Stimulated activated CD4-positive, alpha-beta T cell treated with anti-CD3 and anti-CD28 coated beads, Interleukin-2, amount 100 ng/mL, for 24 hours (primary cell): ENCODE measurements at regions not wholly inside any gene's neighbourhood (a gene's known extent, or its start where the extent isn't known, plus 50 kb on each side); places are given as distances from the start of the nearest gene placed in this dataset.
"Not testable (repeated sequence)": the region's sequence is repeated elsewhere in the genome, so short reads cannot be mapped to it uniquely, and the experiment has no call there.

Source experiments
- DNase-seq, 2 donors: peaks; one replicate each; pipeline ENCODE4 v3.0.0-alpha.2; 2020

DNA sequence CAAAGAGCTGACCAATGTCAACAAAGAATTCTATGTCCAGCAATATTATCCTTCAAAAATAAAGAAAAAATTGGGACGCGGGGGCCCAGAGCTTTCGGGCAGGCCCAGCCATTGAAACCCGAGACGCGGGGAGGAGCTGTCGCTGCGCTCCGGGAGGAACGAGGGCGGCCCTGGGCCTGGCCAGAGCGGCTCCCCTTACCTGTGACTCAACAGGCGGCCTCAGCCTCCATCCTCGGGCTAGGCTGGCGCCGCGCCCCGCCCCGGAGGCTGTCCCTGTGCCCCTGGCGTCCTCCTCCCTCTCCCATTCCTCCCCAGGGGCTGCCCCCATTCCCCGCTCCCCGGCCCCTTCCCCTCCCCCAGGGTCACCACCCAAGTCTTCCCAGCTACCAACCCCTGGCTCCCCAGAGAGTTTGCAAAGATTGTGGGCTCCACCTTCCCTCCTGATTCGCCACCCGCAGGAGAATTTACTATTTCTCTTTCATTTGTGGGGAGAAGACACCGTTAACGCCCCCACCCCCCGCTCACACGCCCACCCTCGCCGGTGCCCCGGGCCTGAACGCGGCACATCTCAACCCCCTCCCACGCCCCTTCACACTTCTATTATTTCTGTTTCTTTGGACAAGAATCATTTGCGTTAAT, 127.9 kb downstream of the ARRDC4 start:
- not testable (repeated sequence) for DNase-seq

DNA sequence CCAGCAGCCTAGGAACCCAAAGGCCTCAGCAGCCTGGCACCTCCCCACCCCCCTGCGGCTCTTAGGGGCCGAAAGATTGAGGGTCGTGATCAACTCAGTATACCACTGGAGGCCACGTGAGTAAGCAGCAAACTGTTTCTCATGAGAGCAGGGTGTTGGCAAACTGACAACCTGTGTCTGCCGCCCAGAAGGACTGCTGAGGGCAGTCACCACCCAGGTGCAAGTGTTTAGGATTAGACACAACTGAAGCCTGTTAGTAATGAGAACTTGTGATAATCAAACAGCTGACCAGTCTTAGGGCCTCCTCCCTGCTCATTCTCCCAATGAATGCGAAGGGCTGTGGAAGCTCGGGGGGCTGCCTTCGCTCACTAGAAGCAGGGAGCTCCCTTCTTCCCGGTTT, 128.8 kb downstream of the ARRDC4 start:
- not testable (repeated sequence) for DNase-seq

DNA sequence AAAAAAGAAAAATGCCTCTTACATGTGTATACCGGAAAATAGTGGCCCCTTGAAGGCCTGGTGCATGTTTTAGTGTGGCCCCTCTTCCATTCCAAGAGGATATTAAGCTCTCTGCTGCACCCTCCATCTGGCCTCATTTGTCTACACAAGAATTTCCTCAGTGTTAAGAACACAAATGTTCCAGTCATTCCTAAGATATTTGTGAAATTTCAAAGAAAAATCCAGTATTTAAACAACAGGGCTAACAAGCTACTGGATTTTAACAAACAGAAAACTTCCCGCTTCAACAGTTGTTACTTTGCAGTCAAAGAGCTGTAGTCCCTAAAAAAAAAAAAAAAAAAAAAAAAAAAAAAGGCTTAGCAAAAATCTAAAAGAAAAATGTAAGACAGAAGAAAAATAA, 137.5 kb downstream of the ARRDC4 start:
- DNase-seq, result not testable (repeated sequence)

DNA sequence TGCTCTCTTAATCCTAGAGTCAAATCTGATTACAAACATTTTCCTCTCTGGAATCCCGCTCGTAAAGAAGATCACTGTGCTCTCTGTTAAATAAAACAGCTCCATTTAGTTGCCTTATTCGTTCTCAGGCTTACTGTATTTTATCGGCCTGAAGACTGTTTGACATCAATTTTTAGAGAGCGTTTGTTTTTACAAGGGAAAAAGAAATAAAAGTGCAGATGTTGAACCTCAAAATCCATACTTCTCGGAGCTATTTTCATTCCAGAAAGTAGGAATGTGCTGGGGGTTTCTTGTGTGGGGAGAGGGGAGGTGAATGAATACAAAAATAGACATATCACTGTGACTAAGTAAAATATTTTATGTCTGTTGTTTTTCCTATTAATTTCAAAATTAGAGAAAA, 140.1 kb downstream of the ARRDC4 start:
- not testable (repeated sequence) for DNase-seq

DNA sequence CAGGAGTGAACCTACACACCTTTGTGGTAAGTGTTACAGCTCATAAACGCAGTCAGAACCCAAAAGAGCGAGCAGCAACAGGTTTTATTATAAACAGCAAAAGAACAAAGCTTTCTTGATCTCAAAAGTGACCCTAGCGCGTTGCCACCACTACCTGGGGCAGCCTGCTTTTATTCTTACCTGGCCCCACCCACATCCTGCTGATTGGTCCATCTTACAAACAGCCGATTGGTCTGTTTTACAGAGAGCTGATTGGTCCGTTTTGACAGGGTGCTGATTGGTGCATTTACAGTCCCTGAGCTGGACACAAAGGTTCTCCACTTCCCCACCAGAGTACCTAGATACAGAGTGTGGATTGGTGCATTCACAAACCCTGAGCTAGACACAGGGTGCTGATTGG, 143.1 kb downstream of the ARRDC4 start:
- no peak for DNase-seq

DNA sequence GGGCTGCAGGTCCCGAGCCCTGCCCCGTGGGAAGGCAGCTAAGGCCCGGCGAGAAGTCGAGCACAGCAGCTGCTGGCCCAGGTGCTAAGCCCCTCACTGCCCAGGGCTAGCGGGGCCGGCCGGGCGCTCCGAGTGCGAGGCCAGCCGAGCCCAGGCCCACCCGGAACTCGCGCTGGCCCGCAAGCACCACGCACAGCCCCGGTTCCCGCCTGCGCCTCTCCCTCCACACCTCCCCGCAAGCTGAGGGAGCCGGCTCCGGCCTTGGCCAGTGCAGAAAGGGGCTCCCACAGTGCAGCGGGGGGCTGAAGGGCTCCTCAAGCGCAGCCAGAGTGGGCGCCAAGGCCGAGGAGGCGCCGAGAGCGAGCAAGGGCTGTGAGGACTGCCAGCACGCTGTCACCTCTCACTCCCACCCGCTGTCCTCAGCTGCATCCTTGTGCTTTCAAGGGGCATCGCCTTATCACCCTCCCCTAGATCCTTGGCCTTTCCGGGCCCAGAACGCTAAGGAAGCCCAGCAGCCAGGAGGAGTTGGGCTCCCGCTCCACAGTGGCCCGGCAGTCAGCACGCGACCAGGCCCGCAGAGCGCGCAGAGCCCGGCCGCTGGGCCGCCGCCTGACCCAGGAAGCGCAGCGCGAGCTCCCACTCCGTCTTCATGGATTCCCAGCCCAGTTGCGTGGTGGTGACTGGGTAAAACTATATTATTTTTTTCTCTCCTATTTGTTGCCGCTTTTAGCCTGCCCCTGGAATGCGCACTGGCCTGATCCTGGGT, 144.1 kb downstream of the ARRDC4 start:
- DNase-seq, result not testable (repeated sequence)

DNA sequence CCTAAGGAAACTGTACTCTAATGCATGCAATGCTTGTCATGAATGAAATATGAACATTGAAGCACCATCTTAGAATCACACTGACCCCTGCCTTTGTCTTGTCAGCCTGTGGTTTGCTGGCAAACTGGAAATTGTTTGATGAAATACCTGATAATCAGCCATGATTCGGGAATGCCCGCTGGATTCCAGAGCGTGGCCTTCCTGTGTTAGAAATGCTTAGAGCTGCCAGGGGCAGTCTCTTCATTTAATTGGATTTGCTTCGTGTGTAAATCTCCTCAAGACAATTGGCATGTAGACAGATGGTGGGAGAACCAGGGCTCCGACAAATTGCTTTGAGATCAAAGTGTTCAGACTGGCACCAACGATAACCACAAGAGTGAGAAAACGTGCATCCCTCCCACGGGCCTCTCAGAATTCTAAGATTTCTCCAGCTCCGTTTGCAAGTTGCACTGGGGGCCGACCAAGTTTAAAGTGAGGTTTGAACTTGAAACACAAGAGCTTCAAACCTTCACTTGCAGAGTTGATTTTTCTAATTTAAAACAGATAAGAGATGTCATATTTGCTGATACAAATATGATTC, 146.2 kb downstream of the ARRDC4 start:
- not testable (repeated sequence) for DNase-seq

DNA sequence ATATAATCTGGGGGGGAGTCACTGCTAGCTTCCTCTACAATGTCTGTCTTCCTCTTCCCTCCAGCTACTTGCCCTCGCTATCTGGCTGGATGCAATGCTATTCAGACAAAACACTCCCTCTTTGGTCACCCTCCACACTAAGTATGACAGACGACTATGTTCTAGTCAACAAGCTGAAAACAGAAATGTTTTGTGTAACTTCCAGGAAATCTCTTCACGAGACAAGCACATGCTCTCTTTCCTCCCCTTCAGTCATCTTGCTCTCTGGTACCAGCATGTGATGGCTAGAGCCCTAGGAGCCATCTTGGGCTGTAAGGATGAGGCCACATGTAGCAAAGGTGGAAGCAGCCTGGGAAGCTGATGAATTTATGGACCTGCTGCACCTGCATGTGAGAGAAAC, 151.3 kb downstream of the ARRDC4 start:
- no peak for DNase-seq

DNA sequence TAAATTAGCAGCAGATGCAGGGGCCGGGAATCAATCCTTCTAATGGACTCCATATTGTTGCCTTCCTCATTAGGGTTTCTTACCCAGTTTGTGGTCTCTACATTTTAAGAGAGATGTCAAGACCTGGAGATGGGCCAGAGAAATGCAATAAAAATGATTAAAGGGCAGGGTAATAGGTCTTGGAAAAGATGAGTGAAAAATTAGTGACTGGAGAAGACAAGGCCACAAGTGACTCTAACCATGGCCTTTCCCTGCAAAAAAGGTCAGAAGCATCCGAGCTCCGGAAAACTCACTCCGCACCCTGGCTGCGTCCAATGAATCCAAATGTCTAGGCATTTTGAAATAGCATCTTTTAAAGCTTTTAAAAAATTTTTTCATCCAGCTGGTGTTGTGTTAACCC, 152.8 kb downstream of the ARRDC4 start:
- no peak for DNase-seq

DNA sequence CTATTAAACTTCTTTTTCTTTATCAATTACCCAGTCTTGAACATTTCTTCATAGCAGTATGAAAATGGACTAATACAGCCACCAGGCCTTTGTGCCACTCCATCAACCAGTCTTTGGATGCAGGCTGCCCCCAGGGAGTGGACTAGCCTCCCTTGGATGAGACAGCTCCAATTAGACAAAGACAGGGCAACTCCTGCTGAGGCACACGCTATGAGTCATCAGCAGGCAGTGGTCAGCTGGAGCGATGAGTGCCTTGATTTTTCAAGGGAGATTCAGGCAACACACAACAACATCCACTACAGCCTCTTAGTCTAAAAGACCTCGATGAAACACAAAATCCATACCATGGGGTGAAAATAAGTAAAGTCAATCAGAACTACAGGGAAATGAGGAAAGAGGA, 160.1 kb downstream of the ARRDC4 start:
- DNase-seq, result no peak

DNA sequence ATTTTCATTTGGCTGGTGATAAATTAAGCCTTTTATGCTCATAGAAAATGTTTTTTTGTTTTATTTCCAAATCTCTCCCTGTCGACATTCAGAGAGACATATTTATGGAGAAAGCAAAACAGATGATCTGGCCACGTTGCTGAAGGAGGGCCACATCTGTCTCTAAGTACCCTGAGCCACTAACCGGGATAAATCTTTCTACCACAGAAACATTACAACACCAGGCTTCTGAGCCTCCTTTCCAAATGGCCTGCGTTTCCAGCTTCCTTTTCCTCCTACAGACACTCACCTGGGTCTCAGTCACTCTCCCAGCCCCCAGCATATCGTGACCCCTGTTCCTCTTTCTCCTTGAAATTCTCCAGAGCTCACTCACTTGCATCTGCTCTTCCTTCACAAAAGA, 161.0 kb downstream of the ARRDC4 start:
- DNase-seq, result no peak

DNA sequence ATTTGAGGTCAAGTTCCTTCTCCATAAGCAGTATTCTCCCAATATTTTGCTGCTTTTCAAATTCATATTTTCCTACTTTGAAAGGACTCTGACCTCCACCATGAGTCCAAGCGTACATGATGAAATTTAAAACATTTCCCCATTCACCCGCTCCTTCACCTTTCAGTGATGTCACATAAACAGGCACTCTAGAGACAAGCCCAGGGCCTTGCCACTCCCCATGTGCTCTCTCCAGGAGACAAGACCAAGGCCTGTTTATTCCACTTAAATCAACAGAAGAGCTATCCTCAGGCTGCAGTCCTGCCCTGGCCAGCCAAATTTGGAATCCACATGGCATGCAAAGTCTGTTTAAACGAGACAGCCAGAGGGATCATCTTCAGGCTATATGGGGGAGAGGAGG, 161.5 kb downstream of the ARRDC4 start:
- DNase-seq, result no peak

DNA sequence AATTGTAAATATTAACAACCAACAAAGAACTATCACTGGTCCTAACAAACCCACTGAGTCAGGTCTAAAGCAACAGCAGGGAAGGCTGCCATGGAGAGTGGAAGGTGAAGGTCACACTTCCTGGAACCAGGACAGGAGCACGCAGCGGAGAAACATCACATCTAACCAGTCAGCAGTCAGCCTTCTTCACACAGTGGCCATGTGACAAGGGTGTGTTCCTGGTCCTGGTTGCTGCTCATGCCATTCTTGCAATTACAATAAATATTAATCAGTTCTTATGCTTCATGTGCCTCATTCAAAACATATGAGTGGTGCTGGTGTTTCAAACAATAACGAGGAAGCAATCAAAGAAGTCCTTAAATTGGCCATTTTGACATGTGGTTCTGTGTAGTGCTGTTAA, 162.8 kb downstream of the ARRDC4 start:
- DNase-seq, result no peak

DNA sequence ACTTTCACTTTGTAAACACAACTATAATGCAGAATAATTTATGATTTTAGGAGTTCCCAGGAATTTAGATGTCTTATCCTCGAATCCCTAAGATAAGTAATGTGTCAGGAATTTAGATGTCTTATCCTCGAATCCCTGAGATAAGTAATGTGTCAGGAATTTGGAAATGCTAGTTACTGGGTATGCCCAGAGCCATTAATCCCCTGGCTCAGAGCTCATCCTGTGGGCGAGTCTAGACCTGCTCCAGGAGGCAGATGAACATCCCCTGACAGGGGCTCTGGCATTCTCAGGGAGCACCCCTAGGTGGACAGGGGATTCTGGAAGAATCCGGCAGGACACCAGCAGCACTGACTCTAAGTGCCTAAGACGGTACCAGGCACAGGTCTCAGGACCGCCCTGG, 163.3 kb downstream of the ARRDC4 start:
- no peak for DNase-seq

DNA sequence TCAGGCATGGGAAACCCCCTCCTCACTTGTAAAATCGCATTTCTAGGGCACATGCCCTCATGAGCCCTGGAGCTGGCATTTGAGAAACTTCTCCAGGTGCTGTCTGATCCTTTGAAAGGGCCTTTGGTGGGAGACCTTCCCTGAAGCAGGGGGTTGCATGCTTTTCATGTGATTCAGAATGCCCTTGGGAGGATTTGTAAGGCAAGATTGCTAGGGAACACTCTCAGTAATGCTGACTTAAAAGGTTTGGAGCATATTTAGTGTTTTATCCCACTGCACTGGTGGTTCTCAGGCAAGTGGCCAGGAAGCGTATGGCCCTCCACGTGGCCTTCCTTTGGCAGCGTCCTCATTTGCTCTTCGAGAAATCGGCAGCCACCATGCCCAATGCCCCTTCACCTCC, 164.1 kb downstream of the ARRDC4 start:
- no peak for DNase-seq

DNA sequence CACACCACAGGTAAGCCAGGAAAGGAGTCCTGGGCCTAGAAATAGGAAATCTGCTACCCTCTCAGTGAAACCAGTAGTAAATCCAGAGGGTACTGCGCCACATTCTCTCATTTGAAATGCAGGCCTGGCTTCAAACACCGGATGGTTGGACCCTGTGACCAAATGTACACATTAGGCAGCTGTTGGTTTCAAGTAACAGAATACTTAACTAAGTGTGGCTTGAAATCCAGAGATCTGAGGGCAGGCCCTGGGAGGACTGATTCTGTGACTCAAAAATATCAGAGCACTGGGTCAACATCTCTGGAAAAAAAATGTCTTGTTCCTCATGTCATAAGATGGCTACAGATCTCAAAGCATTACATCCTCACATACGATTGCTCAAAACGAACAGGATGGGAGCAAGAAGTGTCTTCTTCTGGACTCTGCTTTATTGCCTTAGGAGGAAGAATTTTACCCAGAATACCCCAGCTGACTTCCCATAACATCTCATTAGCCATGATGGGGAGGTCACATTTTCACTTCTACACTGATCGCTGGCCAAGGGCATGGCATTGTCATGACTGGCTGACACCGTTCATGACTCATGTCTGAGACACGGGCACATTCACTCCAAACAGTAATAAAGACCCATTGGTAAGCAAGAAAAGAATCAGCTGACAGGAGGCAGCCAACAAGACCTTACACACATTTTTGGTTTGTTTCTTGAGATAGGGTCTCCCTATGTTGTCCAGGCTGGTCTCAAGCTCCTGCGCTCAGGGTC, 166.0 kb downstream of the ARRDC4 start:
- no peak for DNase-seq

DNA sequence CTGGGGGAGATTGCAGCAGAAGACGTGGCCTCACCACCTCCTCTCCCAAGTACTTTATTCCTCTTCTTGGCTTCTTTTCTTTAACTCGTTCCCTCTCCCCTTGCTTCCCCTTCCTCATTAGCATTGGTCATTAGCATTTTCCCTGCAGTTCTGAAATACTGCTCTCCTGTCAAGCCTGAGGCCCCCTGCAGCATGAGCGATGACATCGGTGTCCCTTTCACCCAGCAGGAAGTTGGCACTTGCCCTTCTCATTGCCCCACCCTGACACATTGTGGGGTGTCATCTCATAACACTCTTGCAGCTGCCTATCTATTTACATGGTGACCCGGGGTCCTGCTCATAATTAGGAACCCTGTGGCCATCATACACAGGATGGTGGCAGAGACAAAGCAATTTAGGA, 167.1 kb downstream of the ARRDC4 start:
- DNase-seq, result no peak

DNA sequence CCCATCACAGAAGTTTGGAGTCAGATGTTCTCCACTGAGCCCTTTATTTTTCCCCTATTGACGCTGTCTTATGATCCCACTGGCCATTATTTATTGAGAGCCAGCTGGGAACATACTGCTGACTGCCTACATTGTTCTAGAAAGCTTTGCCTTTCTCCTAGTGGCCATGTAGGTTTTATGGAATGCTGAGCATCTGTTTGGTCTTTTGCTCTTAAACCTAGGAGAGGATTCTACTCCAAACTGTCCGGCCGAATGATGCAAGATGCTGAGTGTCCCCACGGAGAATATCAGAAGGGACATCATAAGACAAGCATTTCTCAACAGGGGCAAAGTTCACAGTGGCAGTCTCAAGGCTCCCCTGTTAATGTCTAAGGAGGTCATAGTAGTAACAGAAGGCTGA, 171.4 kb downstream of the ARRDC4 start:
- DNase-seq, result no peak

DNA sequence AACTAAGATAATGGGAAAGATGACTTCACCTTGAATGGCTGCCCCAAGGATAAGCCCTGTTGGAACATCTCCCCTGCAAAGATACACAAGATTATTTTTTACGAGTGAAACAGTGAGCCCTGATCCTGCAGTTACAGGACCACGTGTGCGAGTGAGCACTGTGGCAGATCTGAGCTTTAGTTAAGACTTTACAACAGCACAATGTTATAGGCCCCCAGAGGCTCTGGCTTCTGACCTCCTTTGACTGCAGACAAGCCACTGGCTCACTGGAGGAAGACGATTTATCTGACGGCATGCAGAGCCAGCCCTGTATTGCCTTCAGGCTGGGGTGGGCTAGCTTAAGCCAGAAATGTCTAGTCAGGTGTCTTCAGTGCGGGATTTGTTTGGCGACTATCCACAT, 174.4 kb downstream of the ARRDC4 start:
- no peak for DNase-seq

DNA sequence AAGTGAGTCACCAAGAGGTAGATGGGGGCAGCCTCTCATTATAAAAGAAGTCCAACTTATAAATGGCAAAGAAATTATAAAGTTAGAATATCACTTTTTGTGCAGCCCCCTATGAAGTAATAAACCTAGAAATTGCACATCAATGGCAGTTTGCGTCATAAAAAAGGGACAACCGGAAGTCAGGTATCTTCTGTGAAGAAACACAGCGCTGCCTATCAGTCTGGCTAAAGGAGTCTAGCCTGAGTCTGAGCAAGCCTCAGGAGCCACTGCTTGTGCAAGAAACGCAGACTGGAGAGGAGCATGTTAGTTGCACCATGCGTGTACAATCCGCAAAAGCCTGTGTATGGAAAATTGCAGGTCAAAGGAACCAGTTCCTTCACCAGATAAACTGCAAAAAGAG, 178.4 kb downstream of the ARRDC4 start:
- DNase-seq, result no peak

DNA sequence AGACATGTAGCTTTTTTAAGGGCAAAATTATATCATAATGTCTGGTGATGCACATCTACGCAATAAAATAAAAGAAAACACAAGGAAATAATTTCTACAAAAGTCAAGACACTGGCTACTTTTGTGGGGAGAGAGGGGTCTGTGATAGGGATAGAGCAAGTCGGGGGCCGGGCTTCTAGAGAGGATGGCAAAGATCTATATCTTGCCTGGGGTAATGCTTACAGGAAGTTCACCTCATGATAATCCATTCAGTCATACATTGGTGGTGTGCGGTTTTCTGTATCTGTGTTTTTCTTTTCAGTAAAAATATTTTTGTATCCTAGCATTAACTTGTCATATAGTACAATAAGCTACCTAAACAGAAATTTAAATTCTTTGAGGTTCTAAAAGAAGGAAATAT, 178.8 kb downstream of the ARRDC4 start:
- no peak for DNase-seq

DNA sequence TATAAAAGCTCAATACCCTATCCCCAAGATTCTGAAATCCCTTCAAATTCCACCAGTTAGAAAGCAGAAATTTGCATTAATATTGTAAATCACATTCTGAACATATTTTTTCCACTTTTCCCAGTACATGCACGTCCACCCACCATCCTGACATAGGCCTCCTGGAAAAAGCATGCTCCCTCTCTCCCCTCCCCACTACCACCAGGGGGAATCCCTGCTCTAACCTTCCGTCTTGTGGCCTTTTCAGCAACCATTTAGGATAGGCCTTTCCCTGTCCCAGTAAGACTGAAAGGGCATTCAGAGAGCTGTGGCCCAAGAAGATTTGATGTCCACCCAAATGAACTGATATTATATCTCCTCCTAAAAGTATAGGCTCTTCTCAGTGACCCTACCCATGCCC, 182.1 kb downstream of the ARRDC4 start:
- DNase-seq, result no peak

DNA sequence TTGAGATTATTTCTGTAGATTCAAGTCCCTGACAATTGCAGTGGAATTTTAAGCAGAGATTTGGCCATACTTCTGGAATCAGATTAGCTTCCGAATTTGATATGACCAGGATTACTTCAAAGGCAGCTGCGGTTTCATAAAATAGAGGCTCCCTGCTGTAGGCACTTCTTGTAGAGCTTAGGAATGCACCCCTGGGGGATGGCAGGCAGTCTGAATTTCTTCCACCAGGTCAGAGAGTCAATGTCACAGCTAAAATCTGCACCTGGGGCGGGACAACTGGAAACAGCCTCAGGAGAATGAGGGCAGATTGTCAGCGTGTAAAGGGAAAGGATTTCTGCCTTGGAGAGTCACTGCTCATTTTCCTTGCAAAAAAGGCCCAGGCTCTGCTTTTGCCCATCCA, 182.6 kb downstream of the ARRDC4 start:
- DNase-seq, result no peak

DNA sequence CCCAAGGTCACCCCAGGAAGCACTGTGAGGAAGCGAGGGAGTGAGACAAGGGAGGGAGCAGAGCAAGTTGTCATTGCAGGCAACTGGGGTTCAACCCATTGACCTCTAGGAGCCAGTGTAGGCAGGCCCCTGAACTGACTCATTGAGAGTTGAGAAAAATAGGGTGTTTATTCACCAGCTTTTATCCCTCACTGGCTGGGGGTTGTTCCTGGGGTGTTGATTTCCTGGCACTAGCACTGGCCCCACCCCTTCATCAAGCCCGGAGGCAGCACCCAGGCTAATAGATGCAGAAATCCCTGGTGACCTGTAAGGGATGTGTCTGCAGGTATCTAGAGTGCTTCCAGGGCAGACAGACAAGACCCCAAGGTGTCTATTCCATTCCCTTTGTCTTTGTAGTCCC, 183.9 kb downstream of the ARRDC4 start:
- DNase-seq, result no peak
